Dermis blood vessel endothelial cell (primary cell): ENCODE measurements at regions not wholly inside any gene's neighbourhood (a gene's known extent, or its start where the extent isn't known, plus 50 kb on each side); places are given as distances from the start of the nearest gene placed in this dataset.
"Not testable (repeated sequence)": the region's sequence is repeated elsewhere in the genome, so short reads cannot be mapped to it uniquely, and the experiment has no call there.

ENCODE experiments used
- DNase-seq: peaks from one replicate; pipeline ENCODE4 v3.0.0; 2010

- no peak for DNase-seq
Measured at GRCh38 chr20:4431446-4431845, 182.4 kb upstream of the ADRA1D start.

GRCh38 chr20:4430826-4431225 lies 181.7 kb upstream of the ADRA1D start:
- DNase-seq, result not testable (repeated sequence)

- no peak for DNase-seq
Measured at GRCh38 chr20:4427940-4428586, 179.0 kb upstream of the ADRA1D start.

GRCh38 chr20:4418141-4418540 lies 169.1 kb upstream of the ADRA1D start:
- no peak for DNase-seq

GRCh38 chr20:4415281-4415680 lies 166.2 kb upstream of the ADRA1D start:
- DNase-seq, result no peak

GRCh38 chr20:4413314-4414049 lies 164.4 kb upstream of the ADRA1D start:
- no peak for DNase-seq

- no peak for DNase-seq
Measured at GRCh38 chr20:4412216-4412615, 163.1 kb upstream of the ADRA1D start.

GRCh38 chr20:4411744-4412143 lies 162.7 kb upstream of the ADRA1D start:
- DNase-seq, result no peak

- DNase-seq, result peak; percentile 68
Measured at GRCh38 chr20:4406627-4407026, 157.5 kb upstream of the ADRA1D start.

- peak; percentile 52 for DNase-seq
Measured at GRCh38 chr20:4401601-4402000, 152.5 kb upstream of the ADRA1D start.

- DNase-seq, result no peak
Measured at GRCh38 chr20:4384961-4385360, 135.9 kb upstream of the ADRA1D start.

- no peak for DNase-seq
Measured at GRCh38 chr20:4383961-4384360, 134.9 kb upstream of the ADRA1D start.

- DNase-seq, result no peak
Measured at GRCh38 chr20:4375881-4376280, 126.8 kb upstream of the ADRA1D start.

GRCh38 chr20:4373454-4373853 lies 124.4 kb upstream of the ADRA1D start:
- DNase-seq, result no peak

GRCh38 chr20:4371623-4372251 lies 122.7 kb upstream of the ADRA1D start:
- DNase-seq, result no peak

GRCh38 chr20:4370851-4371250 lies 121.8 kb upstream of the ADRA1D start:
- DNase-seq, result no peak

GRCh38 chr20:4369798-4370124 lies 120.7 kb upstream of the ADRA1D start:
- DNase-seq, result peak; percentile 73

- DNase-seq, result peak; percentile 62
Measured at GRCh38 chr20:4369119-4369797, 120.2 kb upstream of the ADRA1D start.

GRCh38 chr20:4366076-4366475 lies 117.0 kb upstream of the ADRA1D start:
- DNase-seq, result no peak

- DNase-seq, result no peak
Measured at GRCh38 chr20:4358552-4358951, 109.5 kb upstream of the ADRA1D start.

- no peak for DNase-seq
Measured at GRCh38 chr20:4352348-4352747, 103.3 kb upstream of the ADRA1D start.

- DNase-seq, result no peak
Measured at GRCh38 chr20:4350096-4350495, 101.0 kb upstream of the ADRA1D start.

- DNase-seq, result no peak
Measured at GRCh38 chr20:4344670-4345069, 95.6 kb upstream of the ADRA1D start.

- no peak for DNase-seq
Measured at GRCh38 chr20:4342609-4343008, 93.5 kb upstream of the ADRA1D start.
